ENCODE measurements at regions not wholly inside any gene's neighbourhood (a gene's known extent, or its start where the extent isn't known, plus 50 kb on each side); places are given as distances from the start of the nearest gene placed in this dataset.
"Not testable (repeated sequence)": the region's sequence is repeated elsewhere in the genome, so short reads cannot be mapped to it uniquely, and the experiment has no call there.

- DNase-seq, result no peak
Measured at GRCh38 chr14:76701981-76702380, 59.3 kb upstream of the VASH1 start.

DNA sequence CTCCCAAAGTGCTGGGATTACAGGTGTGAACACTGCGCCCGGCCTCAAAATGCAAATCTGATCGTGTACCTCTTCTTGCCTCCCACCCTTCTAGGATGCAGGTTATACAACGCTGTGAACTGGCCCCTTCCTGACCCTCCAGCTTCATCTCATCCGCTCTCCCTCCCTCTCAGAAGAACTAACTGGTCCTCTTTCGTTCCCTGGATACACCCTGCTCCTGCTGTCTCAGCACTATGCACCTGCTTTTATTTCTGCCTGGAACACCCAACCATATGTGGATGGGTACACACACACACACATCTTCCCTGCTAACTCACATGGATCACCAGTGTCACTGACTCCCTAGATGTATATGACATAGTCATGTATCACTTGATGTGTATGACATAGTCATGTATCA, 56.1 kb upstream of the VASH1 start:
- DNase-seq, result no peak

GRCh38 chr14:76706207-76706606, 55.1 kb upstream of the VASH1 start:
- DNase-seq, result not testable (repeated sequence)

- DNase-seq, result no peak
Measured at GRCh38 chr14:76706811-76707210, 54.5 kb upstream of the VASH1 start.

- no peak for DNase-seq
Measured at GRCh38 chr14:76708028-76708427, 53.2 kb upstream of the VASH1 start.

GRCh38 chr14:76708771-76709170, 52.5 kb upstream of the VASH1 start:
- DNase-seq, result no peak

- peak in 1 of 2 experiments; percentile 58 for DNase-seq
Measured at GRCh38 chr14:76710056-76711010, 50.9 kb upstream of the VASH1 start.

All from SW 1271 (cell line).